NCI-H1092 treated with DMSO at 0.1 percent for 48 hours (cell line): ENCODE measurements at regions not wholly inside any gene's neighbourhood (a gene's known extent, or its start where the extent isn't known, plus 50 kb on each side); places are given as distances from the start of the nearest gene placed in this dataset.

Experiments
- DNase-seq: peaks from one replicate; lab custom pipeline; 2025; lab: John Stamatoyannopoulos, UW

DNA sequence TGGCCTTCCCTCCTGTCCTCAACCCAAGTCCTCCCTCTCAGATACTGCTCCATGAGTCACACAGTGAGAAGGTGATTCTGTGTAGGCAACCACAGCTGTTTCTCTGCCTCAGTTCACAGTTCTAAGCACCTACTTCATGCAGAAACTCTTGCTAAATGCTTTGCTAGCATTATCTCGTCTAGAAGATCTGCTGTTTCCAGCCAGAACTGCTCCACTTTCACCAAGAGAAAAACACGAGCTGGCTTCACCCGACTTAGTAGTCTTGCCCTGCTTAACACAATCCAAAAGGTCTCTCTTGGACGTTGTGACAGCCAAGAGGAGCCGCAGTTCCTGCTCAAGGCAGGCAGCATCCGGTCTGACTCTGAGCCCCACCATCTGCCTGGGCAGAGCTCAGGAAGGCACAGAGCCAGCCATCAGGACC lies 272.1 kb downstream of the UACA start:
- no peak for DNase-seq

DNA sequence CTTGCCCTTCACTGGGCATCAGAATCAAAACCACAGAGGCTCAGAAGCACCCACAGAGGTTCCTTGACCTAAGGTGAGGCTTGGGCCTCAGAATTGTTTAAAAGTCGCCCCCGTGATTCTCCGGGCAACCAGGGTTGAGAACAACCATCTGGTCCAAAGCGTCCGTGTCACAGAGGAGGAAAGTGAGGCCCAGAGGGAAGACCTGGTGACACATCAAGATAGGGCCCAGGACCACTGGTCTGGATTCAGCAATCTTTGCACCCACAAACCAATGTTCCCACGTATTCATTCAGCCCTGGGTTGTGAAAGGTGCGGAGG lies 272.6 kb downstream of the UACA start:
- no peak for DNase-seq

DNA sequence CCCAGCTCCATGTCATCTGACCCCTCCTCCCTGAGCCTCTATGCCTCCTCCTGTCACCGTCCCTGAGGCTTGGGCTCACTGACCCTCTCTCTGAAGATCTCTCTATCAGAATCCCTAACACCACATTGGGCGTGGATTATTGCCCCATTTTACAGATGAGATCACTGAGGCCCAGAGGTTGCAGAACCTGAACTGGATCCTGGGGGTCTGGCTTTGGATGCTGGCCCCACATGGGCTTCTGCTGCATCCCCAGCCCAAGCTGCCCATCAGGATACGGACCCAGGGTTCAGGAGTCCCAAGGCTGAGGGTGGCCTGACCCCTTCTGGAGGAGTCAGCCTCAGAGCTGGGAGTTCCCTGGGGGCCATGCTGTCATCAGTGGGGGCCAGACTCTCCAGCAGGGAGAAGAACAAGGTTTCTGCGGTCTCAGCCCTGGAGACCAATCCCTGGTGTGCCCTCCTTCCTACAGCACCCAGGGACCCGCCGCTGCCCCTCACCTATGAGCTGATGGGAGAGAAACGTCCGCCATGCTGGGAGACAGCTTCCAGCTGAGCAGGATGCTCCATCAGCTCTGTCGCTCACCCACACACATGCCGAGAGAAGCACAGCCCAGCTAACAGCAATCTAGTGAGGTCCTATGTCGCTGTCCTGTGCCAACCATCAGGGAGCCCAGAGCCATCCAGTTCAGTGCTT lies 273.1 kb downstream of the UACA start:
- DNase-seq, result no peak

DNA sequence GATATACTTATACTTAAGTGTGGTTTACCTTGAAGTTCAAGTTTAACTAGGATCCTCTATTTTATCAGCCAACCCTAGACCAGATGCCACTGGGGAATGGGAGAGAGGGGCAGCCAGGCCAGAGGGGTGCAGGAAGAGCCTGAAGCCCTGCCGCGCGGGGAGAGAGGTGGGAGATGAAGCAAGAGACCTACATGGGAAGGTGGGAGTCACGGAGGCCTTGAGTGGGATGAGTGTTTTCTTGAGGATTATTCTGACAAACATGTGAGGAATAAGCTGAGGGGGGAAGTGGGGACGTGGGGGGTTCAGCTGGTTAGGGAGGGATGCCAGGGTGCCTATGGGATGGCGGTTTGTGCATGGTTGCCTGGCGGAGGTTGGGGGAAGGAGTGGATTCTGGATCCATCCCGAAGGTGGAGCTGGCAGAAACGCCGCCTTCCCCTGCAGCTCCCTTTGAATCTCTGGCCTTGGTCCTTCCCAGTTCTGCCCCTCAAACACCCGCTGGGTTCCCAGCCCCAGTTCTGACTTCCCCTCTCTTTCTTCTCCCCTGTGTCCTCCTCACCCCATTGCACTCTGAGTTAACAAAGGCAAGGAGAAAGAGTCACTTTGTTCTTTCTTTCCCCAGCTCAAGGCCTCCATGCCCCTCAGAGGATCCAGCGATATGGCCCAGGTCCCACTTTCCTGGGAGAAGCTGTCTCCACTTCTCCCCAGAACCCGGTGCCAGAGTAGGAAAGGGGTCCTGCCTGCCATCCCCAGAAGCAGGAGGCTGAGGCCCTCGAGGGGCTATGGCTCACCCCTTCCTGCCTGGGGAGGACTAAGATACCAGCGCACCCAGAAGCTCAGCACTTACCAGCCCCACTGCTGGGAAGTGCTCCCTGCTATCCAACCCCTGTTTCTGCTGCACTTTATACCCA lies 274.2 kb downstream of the UACA start:
- no peak for DNase-seq

DNA sequence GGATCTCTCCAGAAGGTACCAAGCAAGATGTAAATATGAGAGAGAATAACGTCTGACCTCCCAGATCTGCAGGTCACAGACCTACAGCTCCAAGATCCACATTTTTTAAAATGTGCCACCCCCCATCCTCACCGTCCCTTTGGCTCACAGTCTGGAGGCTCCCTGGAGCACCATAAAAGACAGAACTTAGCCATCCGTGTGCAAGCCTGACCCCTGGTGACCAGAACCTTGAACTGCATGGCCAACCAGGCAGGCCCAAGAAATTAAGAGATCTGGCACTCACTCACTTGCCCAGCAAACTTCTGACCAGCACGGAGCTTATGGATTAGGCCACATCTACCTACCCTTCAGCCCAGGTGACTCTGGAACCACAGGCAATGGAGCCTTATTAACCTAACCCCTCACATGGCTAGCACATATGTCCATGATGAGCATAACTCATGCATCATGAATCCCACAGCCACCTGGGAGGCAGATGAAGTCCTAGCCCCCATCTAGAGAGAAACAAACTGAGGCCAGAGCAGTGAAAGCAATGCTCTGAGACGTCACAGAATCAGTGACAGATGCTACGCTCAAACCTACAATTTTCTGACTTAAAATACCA lies 275.3 kb downstream of the UACA start:
- peak; percentile 30 for DNase-seq

DNA sequence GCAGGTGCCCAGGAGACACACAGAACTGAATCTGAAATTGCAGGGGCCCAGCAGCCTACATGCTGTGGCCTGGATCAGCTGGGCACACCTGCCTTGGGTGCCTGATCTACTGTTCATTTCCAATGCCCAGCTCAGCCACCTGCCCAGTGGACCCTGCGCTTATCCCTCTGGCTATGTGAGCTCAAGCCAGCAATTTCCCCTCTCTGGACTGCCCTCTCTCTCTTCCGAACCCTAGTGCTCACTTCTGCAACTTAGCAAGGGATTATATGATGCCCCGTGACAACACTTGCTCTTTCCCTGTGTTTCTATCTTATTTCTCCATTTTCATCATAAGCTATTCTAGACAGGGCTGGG lies 276.0 kb downstream of the UACA start:
- no peak for DNase-seq

DNA sequence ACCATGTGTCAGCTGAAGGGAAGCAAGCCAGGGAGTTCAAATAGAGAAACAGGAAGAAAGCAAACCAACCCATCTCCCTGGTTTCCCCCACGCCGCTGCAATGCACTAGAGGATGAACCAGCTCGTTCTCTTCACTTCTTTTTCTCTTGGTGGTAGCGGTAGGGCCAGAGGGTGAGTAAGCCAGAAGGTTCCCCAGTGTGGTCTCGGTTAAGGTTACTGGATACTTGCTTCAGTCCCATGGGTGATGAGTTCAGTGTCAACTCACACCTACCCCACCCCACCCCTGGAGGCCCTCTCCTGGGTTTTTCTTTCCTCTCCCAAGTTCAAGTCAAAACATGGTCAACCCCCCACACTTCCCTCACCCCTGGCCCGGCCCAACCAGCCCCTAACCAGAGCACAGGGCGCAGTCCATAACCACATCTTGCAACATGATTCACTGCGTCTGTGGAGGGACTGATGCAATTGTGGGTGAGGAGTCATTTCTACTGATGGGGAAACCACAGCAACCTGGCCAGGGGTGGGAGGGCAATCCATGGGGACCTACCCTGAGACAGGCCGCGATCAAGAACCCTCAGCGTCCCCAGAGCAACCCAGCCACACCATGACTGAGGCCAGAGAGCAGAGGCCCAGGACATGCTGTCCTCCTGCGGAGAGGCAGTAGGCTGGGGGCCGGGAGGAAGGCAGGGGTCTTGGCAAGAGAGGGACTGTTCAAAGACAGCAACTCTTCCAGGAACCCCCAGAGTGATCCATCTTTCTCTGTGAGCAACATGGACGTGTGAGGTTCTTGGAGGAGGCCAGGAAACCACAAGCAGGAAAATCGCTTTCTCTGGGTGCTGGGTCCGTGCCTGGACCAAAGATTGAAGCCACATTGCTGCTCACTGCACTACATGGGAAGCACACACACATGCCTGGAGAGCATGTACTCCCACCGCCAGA lies 276.6 kb downstream of the UACA start:
- DNase-seq, result no peak

DNA sequence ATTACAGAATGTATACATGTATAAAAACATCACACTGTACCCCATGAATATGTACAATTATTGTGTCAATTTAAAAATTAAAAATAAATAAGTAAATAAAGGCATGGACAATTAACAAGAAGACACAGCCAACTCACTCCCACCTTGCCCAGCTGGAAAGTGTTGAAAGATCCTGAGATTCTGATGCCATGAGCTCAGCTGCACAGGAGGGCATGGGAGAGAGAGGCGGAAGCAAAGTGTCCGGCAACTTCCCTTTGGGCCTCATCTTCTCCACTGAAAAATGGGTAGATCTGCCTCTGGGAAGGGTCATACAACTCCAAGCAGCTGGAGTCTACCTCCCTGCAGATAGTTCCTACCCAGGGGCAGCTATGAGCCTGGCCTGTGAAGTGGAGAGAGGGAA lies 277.3 kb downstream of the UACA start:
- no peak for DNase-seq

DNA sequence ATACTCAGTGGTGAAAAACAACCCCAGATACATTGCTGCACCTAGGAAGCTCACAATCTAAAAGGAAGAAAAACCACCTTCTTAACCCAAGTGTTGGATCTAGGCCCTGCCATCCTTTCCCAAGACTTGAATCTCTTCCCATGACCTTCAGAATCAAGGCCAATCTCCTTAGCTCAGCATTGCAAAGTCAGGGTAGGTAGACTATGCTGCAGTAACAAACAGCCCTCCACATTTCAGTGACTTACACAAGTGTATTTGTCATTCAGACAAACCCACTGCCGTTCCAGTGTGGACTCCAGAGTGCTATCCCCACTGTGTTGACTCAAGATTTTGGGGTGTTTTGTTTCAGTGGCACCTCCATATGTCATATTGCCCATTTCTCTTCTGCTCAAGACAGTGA lies 278.4 kb downstream of the UACA start:
- DNase-seq, result no peak

DNA sequence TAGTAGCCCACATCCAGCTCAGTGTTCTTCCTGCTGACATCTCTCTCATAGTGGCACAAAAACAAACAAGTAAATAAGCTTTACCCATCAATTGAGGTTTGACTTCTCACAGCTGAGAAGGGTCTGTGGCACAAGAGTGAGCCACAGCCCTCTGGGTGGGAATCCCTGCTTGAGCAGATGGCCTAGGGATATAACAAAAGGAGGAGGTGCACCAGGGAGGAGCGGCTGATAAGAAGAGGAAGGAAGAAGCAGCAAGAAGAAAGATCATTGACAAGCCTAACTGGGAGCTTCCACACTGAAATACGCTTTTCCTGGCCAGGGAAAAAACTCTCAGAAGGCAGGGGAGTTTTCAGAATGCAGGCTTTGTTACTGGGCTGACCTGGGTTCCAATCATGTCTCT lies 279.8 kb downstream of the UACA start:
- DNase-seq, result no peak

DNA sequence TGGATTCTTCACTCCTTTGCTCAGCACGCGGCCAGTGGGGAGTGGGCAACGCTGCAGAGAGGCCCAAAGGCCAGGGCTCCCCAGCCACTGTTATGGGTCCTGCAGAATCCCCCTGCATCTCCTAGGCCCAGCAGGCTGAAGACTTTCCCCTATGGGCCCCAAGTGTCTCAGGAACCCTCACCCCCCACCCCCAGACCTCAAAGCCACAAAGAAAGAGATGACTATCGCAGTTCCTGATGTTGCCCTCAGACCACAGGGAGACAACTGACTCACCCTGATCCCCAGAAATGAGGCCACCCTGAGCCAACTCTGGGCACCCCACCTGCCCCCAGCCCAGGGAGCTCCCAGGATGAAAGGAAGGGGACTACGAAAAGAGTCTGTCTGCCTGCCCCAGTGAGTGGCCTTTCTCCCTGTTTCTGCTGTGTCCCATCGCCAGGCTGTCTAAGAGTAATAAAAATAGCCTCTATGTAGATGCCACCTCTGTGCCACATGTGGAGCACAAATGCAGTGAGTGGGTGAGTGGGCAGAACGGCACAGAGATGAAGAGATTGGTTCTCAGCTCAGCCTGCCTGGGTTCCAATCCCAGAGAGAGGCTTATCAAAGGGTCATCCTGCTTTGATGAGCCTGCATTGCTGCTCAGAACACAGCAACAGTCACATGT lies 283.0 kb downstream of the UACA start:
- no peak for DNase-seq

DNA sequence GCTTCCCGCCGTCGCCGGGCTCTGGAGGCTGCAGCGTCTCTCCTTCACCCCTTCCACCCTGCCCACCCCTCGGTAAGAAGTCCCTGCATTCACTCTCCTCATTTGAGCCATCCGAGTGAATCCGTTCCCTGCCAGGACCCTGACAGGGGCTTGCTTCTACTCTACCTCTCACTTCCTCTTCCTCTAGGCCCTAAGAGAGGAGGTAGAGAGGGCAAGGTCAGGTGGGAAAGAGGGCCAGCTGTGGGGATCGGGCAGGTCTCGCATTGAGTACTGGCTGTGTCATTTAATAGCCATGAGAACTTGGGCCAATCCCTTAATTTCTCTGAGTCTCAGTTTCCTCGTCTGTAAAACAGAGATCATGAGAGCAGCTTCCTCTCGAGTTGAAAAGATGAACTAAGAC lies 283.6 kb downstream of the UACA start:
- no peak for DNase-seq

DNA sequence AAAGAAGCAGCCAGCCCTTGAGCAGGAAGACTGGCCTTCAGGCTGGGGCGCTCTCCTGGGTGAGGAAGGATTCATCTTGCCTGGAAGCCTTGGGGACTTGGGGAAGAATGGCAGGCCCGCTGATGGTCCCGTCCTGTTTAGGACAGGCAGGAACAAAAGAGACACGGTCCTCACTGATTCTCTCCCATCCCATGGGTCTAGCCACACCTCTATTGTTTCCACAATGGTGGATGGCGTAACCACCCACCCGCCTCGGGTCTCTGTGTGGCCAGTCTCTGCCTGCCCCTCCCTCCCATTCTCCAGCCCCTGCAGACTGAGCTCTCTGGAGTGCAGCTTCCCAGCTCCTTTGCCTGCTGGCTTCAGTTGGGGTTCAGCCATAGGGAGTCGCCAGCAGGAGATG lies 284.3 kb downstream of the UACA start:
- no peak for DNase-seq

DNA sequence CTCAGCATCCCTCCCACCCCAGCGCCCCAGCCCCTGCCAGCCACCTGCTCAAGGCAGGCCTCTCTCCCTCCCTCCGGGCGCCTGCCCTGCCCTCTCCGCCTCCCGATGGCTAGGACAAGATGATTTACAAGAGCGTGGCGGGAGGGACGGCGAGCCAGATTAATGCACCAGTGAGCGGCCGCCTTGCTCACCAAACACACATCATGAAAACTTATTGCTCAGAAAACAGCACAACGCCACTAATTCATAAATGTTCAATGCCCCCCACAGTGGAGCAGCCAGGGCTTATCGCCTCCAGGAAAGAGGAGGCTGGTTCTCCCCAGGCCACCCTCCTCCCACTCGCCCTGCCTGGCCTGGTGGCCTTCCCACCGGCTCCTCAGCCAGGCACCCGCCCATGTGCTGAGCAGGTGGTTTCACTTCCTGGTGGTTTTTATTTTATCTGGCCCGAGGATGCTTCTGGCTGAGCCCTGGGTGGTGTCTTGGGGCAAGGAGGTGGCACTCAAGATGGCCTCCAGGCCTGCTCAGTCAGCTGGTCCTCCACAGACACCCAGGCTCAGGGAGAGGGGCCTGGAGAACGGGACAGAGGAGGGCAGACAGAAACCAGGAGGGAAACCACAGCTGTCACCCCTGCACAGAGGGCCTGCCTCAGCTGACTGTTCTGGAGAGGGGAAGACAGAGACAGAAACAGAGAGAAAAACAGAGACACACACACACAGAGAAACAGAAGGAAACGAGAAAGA lies 284.9 kb downstream of the UACA start:
- DNase-seq, result no peak

DNA sequence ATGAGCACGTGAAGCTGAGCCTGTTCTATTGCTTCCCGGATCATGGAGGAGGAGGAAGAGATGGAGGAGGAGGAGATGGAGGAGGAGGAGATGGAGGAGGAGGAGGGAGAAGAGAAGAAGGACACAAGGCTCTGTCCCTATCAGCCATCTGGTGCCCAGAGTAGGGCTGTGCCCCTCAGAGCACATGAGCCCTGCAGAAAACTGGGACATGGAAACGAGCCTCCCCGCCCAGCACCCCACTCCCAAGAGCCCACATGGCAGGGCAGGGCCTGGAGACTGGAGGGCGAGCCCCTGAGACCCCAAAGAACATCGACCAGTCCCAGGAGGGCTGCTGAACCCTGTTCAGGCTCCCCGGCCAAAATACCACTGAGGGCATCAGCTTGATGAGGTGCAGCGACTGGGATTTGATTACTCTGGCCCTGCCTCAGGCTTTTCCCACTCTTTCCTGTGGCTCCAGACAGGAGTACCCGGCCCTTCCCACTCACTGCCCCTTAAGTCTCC lies 285.6 kb downstream of the UACA start:
- DNase-seq, result no peak

DNA sequence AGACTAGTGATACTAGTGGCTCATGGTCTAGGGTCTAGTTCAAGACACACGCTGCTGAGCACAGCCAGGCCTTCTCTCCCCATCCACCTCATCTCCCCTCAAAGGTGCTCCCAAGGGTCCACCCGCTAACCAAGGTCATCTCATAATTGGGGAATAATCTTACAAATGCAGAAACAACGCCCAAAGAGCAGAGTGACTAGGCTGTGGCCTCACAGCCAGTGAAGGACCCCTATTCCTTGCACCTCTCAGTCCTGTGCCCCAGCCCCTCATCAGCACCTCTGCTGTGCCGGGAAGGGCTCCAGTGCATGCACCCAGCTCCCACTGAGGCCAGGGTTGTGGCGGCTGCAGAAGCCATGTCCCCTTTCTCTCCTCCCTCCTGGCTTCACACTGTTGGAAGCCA lies 286.9 kb downstream of the UACA start:
- DNase-seq, result no peak

DNA sequence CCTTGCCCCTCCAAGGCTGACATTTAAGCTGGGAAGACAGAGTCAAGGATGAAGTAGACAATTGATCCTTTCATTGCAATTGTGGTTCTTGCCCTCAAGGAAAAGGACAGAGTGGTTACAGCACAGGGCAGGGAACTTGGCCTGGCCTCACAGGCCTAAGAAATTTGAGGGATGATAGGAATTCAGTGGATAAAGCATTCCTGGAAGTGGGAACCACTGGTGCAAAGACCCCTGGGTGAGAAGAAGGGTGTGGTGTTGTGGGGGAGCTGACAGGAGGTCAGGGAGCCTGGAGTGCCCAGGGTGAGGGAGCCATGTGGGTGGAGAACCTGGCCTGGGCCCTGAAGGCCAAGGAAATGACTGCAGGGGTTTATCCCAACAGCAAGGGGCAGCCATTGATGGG lies 287.4 kb downstream of the UACA start:
- DNase-seq, result no peak

DNA sequence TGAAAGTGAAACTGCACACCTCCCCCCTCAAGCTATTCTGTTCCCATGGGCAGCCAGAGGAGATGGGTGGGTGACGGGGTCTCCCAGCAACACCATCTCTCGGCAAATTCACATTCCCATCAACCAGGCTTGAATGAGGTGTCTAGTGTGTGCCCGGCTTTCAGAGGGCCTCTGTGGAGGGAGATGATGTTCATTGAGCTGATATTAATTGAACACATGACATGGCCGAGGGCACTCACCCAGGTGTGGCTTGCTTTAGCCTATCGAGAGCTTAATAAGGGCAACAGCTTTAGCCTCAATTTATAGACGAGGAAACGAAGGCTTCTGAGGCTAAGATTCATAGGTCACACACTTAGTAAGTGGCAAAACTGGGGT lies 288.0 kb downstream of the UACA start:
- no peak for DNase-seq

DNA sequence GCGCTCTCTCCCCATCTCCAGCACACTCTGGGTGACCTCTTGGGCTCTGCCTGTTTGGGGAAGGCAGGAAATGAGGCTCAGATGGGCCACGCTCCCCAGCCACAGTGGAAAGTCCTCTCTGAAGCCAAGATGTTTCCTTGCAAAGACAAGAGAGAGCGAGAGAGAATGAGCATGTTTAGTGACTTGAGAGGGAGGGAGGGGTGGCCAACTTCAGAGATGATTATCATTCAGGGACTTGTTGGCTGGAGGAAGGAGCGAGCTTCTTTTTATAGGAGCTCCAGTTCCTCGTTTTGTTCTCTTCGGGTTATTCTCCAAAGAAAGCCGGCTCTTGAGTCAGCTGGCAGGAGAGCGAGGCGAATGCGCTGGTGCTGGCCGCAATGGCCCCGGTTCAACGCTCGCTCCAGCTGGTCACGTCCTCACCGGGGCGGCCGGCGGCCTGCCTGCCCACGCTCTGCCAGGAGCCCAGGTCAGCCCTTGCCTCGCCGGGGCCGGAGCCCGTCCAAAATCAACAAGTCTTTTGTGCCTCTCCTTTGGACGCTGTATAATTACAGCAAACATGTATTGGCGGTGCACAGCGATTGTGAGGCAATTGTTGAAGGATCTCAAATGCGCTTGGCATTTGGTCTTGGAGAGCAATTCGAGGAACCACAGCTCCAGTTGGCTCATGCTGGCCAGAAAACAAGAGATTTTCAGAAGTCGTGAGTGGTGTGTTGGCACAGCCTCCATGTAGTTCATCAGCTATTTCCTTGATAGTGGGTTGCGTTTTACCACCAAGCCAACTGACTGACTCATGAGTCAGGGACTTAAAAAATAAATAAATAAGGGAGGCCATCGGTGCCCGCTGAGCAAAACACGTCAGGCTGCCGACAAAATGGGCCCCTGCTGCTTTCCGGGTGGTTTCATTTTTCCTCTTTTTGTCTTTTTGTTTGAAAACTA lies 288.6 kb downstream of the UACA start:
- peak; percentile 92 for DNase-seq
